ENCODE measurements at regions not wholly inside any gene's neighbourhood (a gene's known extent, or its start where the extent isn't known, plus 50 kb on each side); places are given as distances from the start of the nearest gene placed in this dataset.

DNA sequence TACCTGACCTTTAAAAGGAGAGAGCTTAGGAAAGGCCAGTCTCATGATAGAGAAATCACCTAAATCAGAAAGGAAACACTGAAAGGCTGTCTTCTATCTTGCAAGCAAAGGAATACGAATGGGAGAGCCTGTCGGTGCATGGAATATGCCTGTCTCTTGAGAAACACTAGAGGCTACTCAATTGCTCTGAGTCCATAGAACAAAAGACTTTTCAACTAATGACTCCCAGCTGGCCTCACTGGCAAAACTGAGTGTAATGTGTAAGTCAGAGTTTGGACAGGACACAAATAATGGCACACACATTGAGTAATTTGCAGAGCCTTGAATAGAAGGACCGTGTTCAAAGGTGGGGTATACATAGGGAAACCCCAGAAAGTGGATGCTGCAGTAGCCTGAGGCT, 171.0 kb upstream of the ARHGAP20 start:
- Histone ChIP-seq H3K4me1 (replicated peaks in 1 of 2) (no peaks in the 10 kb centered on the region), H3K27me3 (no peaks in the 10 kb centered on the region), H3K27ac (no peak overlapping the region), H3K4me3 (no peak overlapping the region), H3K9me3 (replicated peaks in 1 of 3) (no peaks in the 10 kb centered on the region), H3K36me3 (replicated peaks in 1 of 2) (no peaks in the 10 kb centered on the region)
- DNase-seq: no peak
- no peak for TF ChIP-seq CTCF (IDR thresholded peaks at IDR 0.05)
- TF ChIP-seq POLR2A (IDR thresholded peaks at IDR 0.05): no peak
- intact Hi-C loops (cut with DNase I): no loop called here
- WGBS, 4 donors: 52 to 61% (median 57%) methylated on average over 3 of the region's 3 CpGs

DNA sequence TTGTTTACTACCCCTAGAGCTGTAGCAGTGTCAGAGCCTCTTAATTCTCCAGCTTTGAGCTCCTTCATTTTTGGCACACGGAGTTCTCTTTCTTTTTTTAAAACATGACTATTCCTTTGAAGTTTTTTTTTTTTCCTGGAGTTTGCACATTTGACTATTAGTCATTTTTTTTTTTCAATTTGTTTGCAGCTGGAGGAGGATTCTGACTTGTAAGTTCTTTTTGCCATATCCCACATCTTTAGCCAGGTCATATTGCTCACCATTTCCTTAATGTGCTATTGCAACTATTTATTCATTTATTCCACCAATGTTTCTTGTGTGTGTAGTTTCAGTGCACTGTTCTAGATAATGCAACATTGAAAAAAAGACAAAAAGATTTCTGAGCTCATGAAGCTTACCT, 166.3 kb upstream of the ARHGAP20 start:
- no peak for TF ChIP-seq POLR2A (IDR thresholded peaks at IDR 0.05)
- no peak for TF ChIP-seq CTCF (IDR thresholded peaks at IDR 0.05)
- H3K9me3 ChIP-seq (replicated peaks in 1 of 3): no peaks in the 10 kb centered on the region
- H3K27ac ChIP-seq: no peak overlapping the region
- H3K4me3 ChIP-seq: no peak overlapping the region
- no peaks in the 10 kb centered on the region for H3K4me1 ChIP-seq (replicated peaks in 1 of 2)
- 22 to 52% (median 39%) methylated on average over 1 of the region's 1 CpG for WGBS, 4 donors
- intact Hi-C loops (cut with DNase I): no loop called here
- DNase-seq: no peak
- H3K36me3 ChIP-seq (replicated peaks in 1 of 2): no peaks in the 10 kb centered on the region
- H3K27me3 ChIP-seq: no peaks in the 10 kb centered on the region

DNA sequence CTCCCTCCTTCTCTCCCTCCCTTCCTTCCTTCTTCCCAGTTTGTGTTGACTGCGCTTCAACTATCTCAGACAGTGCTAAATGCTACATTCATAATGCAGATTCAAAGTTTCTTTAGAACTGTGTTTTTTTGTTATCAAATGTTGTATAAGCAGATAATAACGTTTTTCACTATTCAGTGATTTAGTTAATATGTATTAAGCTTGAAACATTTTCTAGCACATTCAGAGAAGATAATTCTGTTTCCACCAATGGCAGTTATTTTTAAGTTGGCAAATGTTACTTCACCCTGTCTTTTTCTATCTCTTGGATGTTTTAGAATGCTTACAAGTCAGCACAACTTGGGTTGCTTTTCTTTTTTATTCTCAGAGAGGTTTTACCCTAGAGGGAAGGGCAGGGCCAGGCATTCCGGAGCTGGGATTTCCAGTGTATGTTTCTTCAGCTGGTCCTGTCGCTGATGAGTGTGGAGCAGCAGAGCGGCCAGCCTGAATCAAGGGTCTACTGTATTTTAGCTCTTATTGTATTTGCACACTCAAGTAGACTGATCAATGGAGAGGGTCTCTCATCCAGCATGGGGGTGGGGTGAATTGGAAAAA, 162.3 kb upstream of the ARHGAP20 start:
- H3K9me3 ChIP-seq (replicated peaks in 1 of 3): no peaks in the 10 kb centered on the region
- 54 to 70% (median 63%) methylated on average over 5 of the region's 5 CpGs for WGBS, 4 donors
- H3K36me3 ChIP-seq (replicated peaks in 1 of 2): no peaks in the 10 kb centered on the region
- no peak for TF ChIP-seq POLR2A (IDR thresholded peaks at IDR 0.05)
- no peak for TF ChIP-seq CTCF (IDR thresholded peaks at IDR 0.05)
- no peaks in the 10 kb centered on the region for H3K27me3 ChIP-seq
- no peaks in the 10 kb centered on the region for H3K4me1 ChIP-seq (replicated peaks in 1 of 2)
- DNase-seq: no peak
- no peak overlapping the region for H3K27ac ChIP-seq
- intact Hi-C loops (cut with DNase I): no loop called here
- no peak overlapping the region for H3K4me3 ChIP-seq

- TF ChIP-seq CTCF (IDR thresholded peaks at IDR 0.05) (no peak), POLR2A (IDR thresholded peaks at IDR 0.05) (no peak)
- Histone ChIP-seq H3K27me3 (no peaks in the 10 kb centered on the region), H3K4me3 (no peak overlapping the region), H3K36me3 (replicated peaks in 1 of 2) (no peaks in the 10 kb centered on the region), H3K27ac (no peak overlapping the region), H3K9me3 (replicated peaks in 1 of 3) (no peaks in the 10 kb centered on the region), H3K4me1 (replicated peaks in 1 of 2) (no peaks in the 10 kb centered on the region)
- intact Hi-C loops (cut with DNase I): no loop called here
- DNase-seq: no peak
- 75 to 94% (median 89%) methylated on average over 1 of the region's 1 CpG for WGBS, 4 donors
Measured at GRCh38 chr11:110873975-110874374, 161.7 kb upstream of the ARHGAP20 start.
